Small intestine (tissue), 7 donors: ENCODE measurements at regions not wholly inside any gene's neighbourhood (a gene's known extent, or its start where the extent isn't known, plus 50 kb on each side); places are given as distances from the start of the nearest gene placed in this dataset.
"Not testable (repeated sequence)": the region's sequence is repeated elsewhere in the genome, so short reads cannot be mapped to it uniquely, and the experiment has no call there.

Source experiments
- DNase-seq, 2 donors: peaks; one replicate each; pipeline versions ENCODE4 v3.0.0 to v3.0.0-alpha.2; 2013
- FAIRE-seq: peaks from 2 replicates; lab custom pipeline; 2012; peaks lifted over from hg19 to GRCh38; lab: Jason Lieb, UNC
- H3K27ac ChIP-seq, 3 donors: one replicate each; pipeline ENCODE4 v1.5.1; 2013; ENCODE audit warnings: low read length in 2 of 3, mild to moderate bottlenecking in 2 of 3, control low read depth in 1 of 3, inconsistent platforms in 1 of 3, low read depth in 1 of 3, moderate library complexity in 1 of 3
- H3K27me3 ChIP-seq, 3 donors: one replicate each; pipeline ENCODE4 v1.6.1; 2013; ENCODE audit warnings: low read length in 3 of 3, inconsistent platforms in 1 of 3; ENCODE audit not compliant: control insufficient read depth in 3 of 3, insufficient read depth in 3 of 3
- H3K36me3 ChIP-seq, 3 donors: one replicate each; pipeline ENCODE4 v1.6.1; 2013; ENCODE audit warnings: low read length in 3 of 3, inconsistent platforms in 1 of 3, low read depth in 1 of 3, mild to moderate bottlenecking in 1 of 3, moderate library complexity in 1 of 3; ENCODE audit not compliant: control insufficient read depth in 3 of 3, insufficient read depth in 2 of 3
- H3K4me1 ChIP-seq, 3 donors: one replicate each; pipeline ENCODE4 v1.6.1; 2013; ENCODE audit warnings: low read length in 2 of 3, inconsistent platforms in 1 of 3, low read depth in 1 of 3, mild to moderate bottlenecking in 1 of 3, moderate library complexity in 1 of 3; ENCODE audit not compliant: control insufficient read depth in 3 of 3, insufficient read depth in 2 of 3
- H3K4me3 ChIP-seq, 3 donors: one replicate each; pipeline ENCODE4 v1.5.1; 2013; ENCODE audit warnings: low read length in 3 of 3, control low read depth in 1 of 3, inconsistent platforms in 1 of 3, low read depth in 1 of 3, mild to moderate bottlenecking in 1 of 3, moderate library complexity in 1 of 3
- H3K9me3 ChIP-seq, 2 donors: one replicate each; pipeline ENCODE4 v1.6.1; 2013; ENCODE audit warnings: low read depth in 1 of 2, low read length in 1 of 2; ENCODE audit not compliant: control insufficient read depth in 2 of 2, insufficient read depth in 1 of 2
- WGBS, 3 donors: extraction: QIAGEN DNeasy Blood & Tissue Kit; methylation state at CpG; one replicate each; pipeline ENCODE4 v1.1.7; 2013; 5-methylcytosine and 5-hydroxymethylcytosine counted together
- donor health status: healthy with polysubstance abuse.
- donor health status: control.
- donor health status: control.
- donor health status: Bipolar disorder and iron deficiency.
- donor health status: healthy.

GRCh38 chr9:41354978-41355377, 165.9 kb upstream of the ZNG1F start:
- DNase-seq = peak in 1 of 2 donors; percentile 20
- H3K27ac ChIP-seq, H3K27me3 ChIP-seq, H3K4me1 ChIP-seq, H3K9me3 ChIP-seq, FAIRE-seq, H3K36me3 ChIP-seq: not testable (repeated sequence)
- H3K4me3 ChIP-seq = peak overlapping the region in 2 of 3 donors; percentile 19 to 41
- WGBS, 3 donors = 0 to 3% (median 0%) methylated on average over 2 to 12 of the region's 19 CpGs

- H3K4me3 ChIP-seq = peak overlapping the region in 2 of 3 donors; percentile 25 to 41
- H3K27ac ChIP-seq, FAIRE-seq, H3K36me3 ChIP-seq, H3K4me1 ChIP-seq, H3K9me3 ChIP-seq, H3K27me3 ChIP-seq: not testable (repeated sequence)
- DNase-seq = peak in 1 of 2 donors; percentile 1
- WGBS, 3 donors = 0 to 9% (median 9%) methylated on average over 4 to 31 of the region's 47 CpGs
Measured at GRCh38 chr9:41354060-41354934, 165.2 kb upstream of the ZNG1F start.

- not testable (repeated sequence) for H3K9me3 ChIP-seq, H3K4me3 ChIP-seq, DNase-seq, H3K4me1 ChIP-seq, H3K27me3 ChIP-seq, H3K27ac ChIP-seq, FAIRE-seq, H3K36me3 ChIP-seq
- 90 to 97% (median 94%) methylated on average over 15 to 16 of the region's 20 CpGs for WGBS, 3 donors
Measured at GRCh38 chr9:41353026-41353425, 163.9 kb upstream of the ZNG1F start.

GRCh38 chr9:41352390-41352789, 163.3 kb upstream of the ZNG1F start:
- H3K4me1 ChIP-seq, H3K36me3 ChIP-seq, DNase-seq, H3K27ac ChIP-seq, H3K9me3 ChIP-seq, H3K4me3 ChIP-seq, H3K27me3 ChIP-seq, FAIRE-seq: not testable (repeated sequence)
- WGBS, 3 donors = 82 to 90% (median 90%) methylated on average over 10 to 19 of the region's 20 CpGs

- not testable (repeated sequence) for H3K4me1 ChIP-seq, H3K9me3 ChIP-seq, DNase-seq, FAIRE-seq, H3K27ac ChIP-seq, H3K27me3 ChIP-seq, H3K4me3 ChIP-seq, H3K36me3 ChIP-seq
- WGBS, 3 donors = 89 to 100% (median 94%) methylated on average over 2 of the region's 3 CpGs
Measured at GRCh38 chr9:41347893-41348292, 158.8 kb upstream of the ZNG1F start.

- not testable (repeated sequence) for FAIRE-seq
- WGBS, 3 donors = 71 to 92% methylated on average over 2 to 3 of the region's 5 CpGs; no CpG with 5 or more reads in 1 of the 3 donors
Measured at GRCh38 chr9:41332562-41332961, 143.4 kb upstream of the ZNG1F start.

GRCh38 chr9:41321277-41321676, 132.2 kb upstream of the ZNG1F start:
- H3K4me3 ChIP-seq, H3K9me3 ChIP-seq, FAIRE-seq, H3K27ac ChIP-seq, DNase-seq, H3K36me3 ChIP-seq, H3K27me3 ChIP-seq, H3K4me1 ChIP-seq: not testable (repeated sequence)
- WGBS, 3 donors = 77 to 83% methylated on average over 2 of the region's 2 CpGs; no CpG with 5 or more reads in 1 of the 3 donors

More at GRCh38 chr9:41332562-41332961, 143.4 kb upstream of the ZNG1F start:
- not testable (repeated sequence) for DNase-seq, H3K27ac ChIP-seq, H3K9me3 ChIP-seq, H3K36me3 ChIP-seq, H3K4me1 ChIP-seq, H3K4me3 ChIP-seq, H3K27me3 ChIP-seq

- DNase-seq, H3K36me3 ChIP-seq, H3K27me3 ChIP-seq, H3K27ac ChIP-seq, H3K4me1 ChIP-seq, H3K4me3 ChIP-seq, H3K9me3 ChIP-seq, FAIRE-seq: not testable (repeated sequence)
- WGBS, 3 donors = 67 to 70% (median 68%) methylated on average over 6 of the region's 6 CpGs
Measured at GRCh38 chr9:41308953-41309352, 119.8 kb upstream of the ZNG1F start.
